Caco-2 (cell line): ENCODE measurements at regions not wholly inside any gene's neighbourhood (a gene's known extent, or its start where the extent isn't known, plus 50 kb on each side); places are given as distances from the start of the nearest gene placed in this dataset.
A peak's percentile ranks its signal among the peaks of the same experiment; 100 is the strongest.

ENCODE experiments used
- BruUV-seq: library from RNA; stranded (reverse); fragments of 400-500 nt; replicated peaks from 2 replicates; lab custom pipeline; 2021; lab: Mats Ljungman, UMichigan
- CTCF ChIA-PET: fragments of 300-600 bp; sonication (Branson Sonifier 250); formaldehyde crosslinking; loops from one replicate; lab custom pipeline; 2022; ENCODE audit warnings: antibody characterized with exemption; lab: Charles Lee
- POLR2A ChIA-PET: fragments of 300-600 bp; sonication (Branson Sonifier 250); formaldehyde crosslinking; loops from one replicate; lab custom pipeline; 2022; ENCODE audit warnings: antibody characterized with exemption; lab: Charles Lee
- DNase-seq, 2 experiments: peaks; one replicate each; pipeline versions ENCODE4 v3.0.0 to v3.0.0-alpha.2; 2020 to 2022
- H3K27me3 ChIP-seq: replicated peaks from 2 replicates; pipeline ENCODE4 v1.6.0; 2011; ENCODE audit warnings: low read length; ENCODE audit not compliant: control insufficient read depth, insufficient read depth
- H3K36me3 ChIP-seq: 2 replicates; pipeline ENCODE4 v1.5.1; 2011; ENCODE audit warnings: low read length; ENCODE audit not compliant: control insufficient read depth, insufficient read depth
- H3K4me1 ChIP-seq: fragments of 250-450 bp; sonication (Bioruptor Pico); 2 replicates; pipeline ENCODE4 v1.5.1; 2020; ENCODE audit warnings: mild to moderate bottlenecking
- H3K4me3 ChIP-seq: 2 replicates; pipeline ENCODE4 v1.5.1; 2011; ENCODE audit warnings: low read depth, mild to moderate bottlenecking, control low read depth, low read length
- H3K9me3 ChIP-seq: fragments of 250-450 bp; sonication (Bioruptor Pico); 2 replicates; pipeline ENCODE4 v1.5.1; 2020; ENCODE audit warnings: mild to moderate bottlenecking, moderate library complexity
- H3K27ac Mint-ChIP-seq: one replicate; pipeline ENCODE4 v1.8.0; 2022; ENCODE audit warnings: mixed read lengths; ENCODE audit not compliant: unreplicated experiment
- H3K27me3 Mint-ChIP-seq: one replicate; pipeline ENCODE4 v1.8.0; 2022; ENCODE audit warnings: mixed read lengths; ENCODE audit not compliant: insufficient read depth, unreplicated experiment
- H3K36me3 Mint-ChIP-seq: one replicate; pipeline ENCODE4 v1.8.0; 2022; ENCODE audit warnings: mild to moderate bottlenecking, mixed read lengths; ENCODE audit not compliant: insufficient read depth, unreplicated experiment
- H3K4me1 Mint-ChIP-seq: one replicate; pipeline ENCODE4 v1.8.0; 2022; ENCODE audit warnings: low read depth, mixed read lengths; ENCODE audit not compliant: unreplicated experiment
- H3K4me3 Mint-ChIP-seq: one replicate; pipeline ENCODE4 v1.8.0; 2022; ENCODE audit warnings: mild to moderate bottlenecking, moderate library complexity, mixed read lengths; ENCODE audit not compliant: unreplicated experiment
- H3K9me3 Mint-ChIP-seq: one replicate; pipeline ENCODE4 v1.8.0; 2022; ENCODE audit warnings: mixed read lengths; ENCODE audit not compliant: unreplicated experiment
- intact Hi-C: fragments of 100-400 bp; cut with micrococcal nuclease; formaldehyde crosslinking; loops from one replicate; pipeline ENCODE4 v1.10.0; 2022; ENCODE audit not compliant: unreplicated experiment
- TF ChIP-seq, protein P1 (sequence below), 2 experiments: fragments of 200-600 bp in 1 of 2; IDR thresholded peaks; 1 replicate in 1 of 2; 2 replicates in 1 of 2; pipeline versions ENCODE4 v1.5.1 to v1.8.0; 2011 to 2022; ENCODE audit warnings: antibody characterized with exemption in 1 of 2, control low read depth in 1 of 2, inconsistent platforms in 1 of 2, low read depth in 1 of 2, low read length in 1 of 2, mild to moderate bottlenecking in 1 of 2, moderate library complexity in 1 of 2; ENCODE audit not compliant: insufficient read depth in 1 of 2, severe bottlenecking in 1 of 2, unreplicated experiment in 1 of 2

DNA sequence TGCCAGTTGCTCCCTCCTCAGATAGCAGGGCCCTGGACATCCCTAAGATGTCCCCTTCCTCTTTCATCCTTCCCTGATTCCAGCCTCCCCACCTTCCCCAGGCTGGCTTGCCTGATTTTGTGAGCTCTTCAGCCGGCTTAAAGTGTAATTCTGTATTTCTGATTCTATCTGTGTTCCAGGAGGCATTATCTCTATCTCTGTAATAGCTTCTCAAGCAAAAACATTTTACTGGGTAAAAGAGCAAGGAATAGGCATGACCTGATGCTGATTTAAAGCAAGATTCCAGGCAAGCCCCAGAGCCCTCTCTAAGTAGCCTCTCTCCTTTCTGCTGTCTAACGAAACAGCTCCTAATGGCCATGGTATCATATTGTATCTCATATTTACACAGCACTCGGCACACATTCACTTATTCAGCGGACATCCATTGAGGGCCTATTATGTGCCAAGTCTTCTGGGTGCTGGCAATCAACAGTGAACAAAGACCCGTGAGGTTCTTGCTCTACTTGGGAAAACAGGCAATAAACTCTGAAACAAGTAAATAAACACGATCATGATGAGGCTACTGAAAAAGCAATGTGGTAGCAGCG lies 100.9 kb upstream of the MSX2 start:
- Histone ChIP-seq H3K4me3 (no peak overlapping the region), H3K27me3 (no peaks in the 10 kb centered on the region), H3K36me3 (no peaks in the 10 kb centered on the region), H3K4me1 (peaks cover 74% of the 10 kb centered on the region), H3K9me3 (no peaks in the 10 kb centered on the region)
- Mint-ChIP-seq H3K4me3 (no peak overlapping the region), H3K27ac (peak overlapping the region; percentile 83), H3K27me3 (no peaks in the 10 kb centered on the region), H3K9me3 (peaks cover under 1% of the 10 kb centered on the region), H3K36me3 (peaks cover 19% of the 10 kb centered on the region), H3K4me1 (peaks cover 61% of the 10 kb centered on the region)
- ChIA-PET POLR2A (interaction anchor here (0.6 kb wide), 1 partner anchor 1912 kb away, joined by 3 read pairs; no protein-coding TSS in a partner anchor), CTCF (interaction anchor here (0.6 to 1.5 kb wide), 2 partner anchors 100 to 299 kb away, joined by 4 to 5 read pairs; no protein-coding TSS in a partner anchor)
- intact Hi-C loops = loop anchor here (2.0 kb wide), 1 partner anchor 101 kb away; the partner anchor contains the start of gene MSX2
- TF ChIP-seq, protein P1, sequence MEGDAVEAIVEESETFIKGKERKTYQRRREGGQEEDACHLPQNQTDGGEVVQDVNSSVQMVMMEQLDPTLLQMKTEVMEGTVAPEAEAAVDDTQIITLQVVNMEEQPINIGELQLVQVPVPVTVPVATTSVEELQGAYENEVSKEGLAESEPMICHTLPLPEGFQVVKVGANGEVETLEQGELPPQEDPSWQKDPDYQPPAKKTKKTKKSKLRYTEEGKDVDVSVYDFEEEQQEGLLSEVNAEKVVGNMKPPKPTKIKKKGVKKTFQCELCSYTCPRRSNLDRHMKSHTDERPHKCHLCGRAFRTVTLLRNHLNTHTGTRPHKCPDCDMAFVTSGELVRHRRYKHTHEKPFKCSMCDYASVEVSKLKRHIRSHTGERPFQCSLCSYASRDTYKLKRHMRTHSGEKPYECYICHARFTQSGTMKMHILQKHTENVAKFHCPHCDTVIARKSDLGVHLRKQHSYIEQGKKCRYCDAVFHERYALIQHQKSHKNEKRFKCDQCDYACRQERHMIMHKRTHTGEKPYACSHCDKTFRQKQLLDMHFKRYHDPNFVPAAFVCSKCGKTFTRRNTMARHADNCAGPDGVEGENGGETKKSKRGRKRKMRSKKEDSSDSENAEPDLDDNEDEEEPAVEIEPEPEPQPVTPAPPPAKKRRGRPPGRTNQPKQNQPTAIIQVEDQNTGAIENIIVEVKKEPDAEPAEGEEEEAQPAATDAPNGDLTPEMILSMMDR (IDR thresholded peaks at IDR 0.05; ENCODE audit: insufficient read depth in 1 of 2, low read depth in 1 of 2, low read length in 1 of 2, severe bottlenecking in 1 of 2, unreplicated experiment in 1 of 2) = no peak
- BruUV-seq = no TSS peak
- no peak for DNase-seq

DNA sequence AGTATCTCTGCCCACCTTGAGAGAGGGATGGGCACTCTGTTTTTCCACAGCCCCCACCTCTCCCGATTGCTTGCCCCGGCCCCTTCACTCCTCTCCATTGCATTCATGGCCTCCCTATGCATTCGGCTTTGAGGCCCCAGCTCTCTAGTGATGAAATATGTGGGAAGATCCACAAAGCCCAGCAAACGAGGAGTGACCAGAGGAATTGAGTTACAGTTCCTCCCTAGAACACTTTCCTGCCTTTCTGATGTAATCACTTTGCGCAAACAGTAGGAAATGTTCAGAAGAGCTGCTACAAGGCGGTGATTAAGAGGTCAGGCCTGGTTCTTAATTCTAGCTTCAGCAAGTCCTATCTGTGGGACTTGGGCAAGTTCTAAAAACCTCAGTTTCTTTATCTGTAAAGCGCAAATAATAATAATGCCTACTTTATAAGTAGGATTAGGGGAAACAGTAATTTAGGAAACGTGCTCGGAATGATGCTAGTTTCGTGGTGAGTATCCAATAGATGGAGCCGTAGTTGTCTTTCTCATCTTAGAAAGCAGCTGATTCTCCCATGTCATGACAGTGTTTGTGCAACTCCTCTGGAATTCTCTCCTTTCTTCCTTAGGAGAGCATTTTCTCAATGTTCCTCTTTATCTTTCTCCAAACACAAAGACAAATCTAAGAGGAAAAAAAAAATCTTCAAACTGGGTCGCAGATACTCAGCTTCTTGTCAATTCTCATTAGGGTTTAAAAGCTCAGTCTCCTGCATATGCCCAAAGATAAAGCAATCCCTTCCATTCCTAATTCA lies 99.5 kb upstream of the MSX2 start:
- peak; percentile 56 to 63 for DNase-seq
- H3K36me3 Mint-ChIP-seq = peaks cover 24% of the 10 kb centered on the region
- TF ChIP-seq, protein P1 (IDR thresholded peaks at IDR 0.05; ENCODE audit: insufficient read depth in 1 of 2, low read depth in 1 of 2, low read length in 1 of 2, severe bottlenecking in 1 of 2, unreplicated experiment in 1 of 2) = no peak
- peak overlapping the region; percentile 83 for H3K27ac Mint-ChIP-seq
- no peaks in the 10 kb centered on the region for H3K9me3 ChIP-seq
- H3K27me3 ChIP-seq = no peaks in the 10 kb centered on the region
- H3K4me1 Mint-ChIP-seq = peaks cover 56% of the 10 kb centered on the region
- no peaks in the 10 kb centered on the region for H3K27me3 Mint-ChIP-seq
- H3K4me1 ChIP-seq = peaks cover 60% of the 10 kb centered on the region
- no peak overlapping the region for H3K4me3 ChIP-seq
- ChIA-PET POLR2A (interaction anchor here (0.6 to 1.1 kb wide), 5 partner anchors 54 to 126 kb away, joined by 3 to 12 read pairs (median 3); partner anchors contain the start of gene MSX2), CTCF (interaction anchor here (0.6 to 1.7 kb wide), 12 partner anchors 14 to 905 kb away, joined by 3 to 7 read pairs (median 4); no protein-coding TSS in a partner anchor)
- peaks cover 12% of the 10 kb centered on the region for H3K9me3 Mint-ChIP-seq
- H3K36me3 ChIP-seq = no peaks in the 10 kb centered on the region
- H3K4me3 Mint-ChIP-seq = peak overlapping the region; percentile 16
- intact Hi-C loops = loop anchor here (1.0 to 2.0 kb wide), 3 partner anchors 11 to 100 kb away; partner anchors contain the start of gene MSX2
- no TSS peak for BruUV-seq
